Small intestine (tissue), 7 donors: ENCODE measurements at regions not wholly inside any gene's neighbourhood (a gene's known extent, or its start where the extent isn't known, plus 50 kb on each side); places are given as distances from the start of the nearest gene placed in this dataset.
A peak's percentile ranks its signal among the peaks of the same experiment; 100 is the strongest.

Experiments used
- DNase-seq, 2 donors: peaks; one replicate each; pipeline versions ENCODE4 v3.0.0 to v3.0.0-alpha.2; 2013
- FAIRE-seq: peaks from 2 replicates; lab custom pipeline; 2012; peaks lifted over from hg19 to GRCh38; lab: Jason Lieb, UNC
- H3K27ac ChIP-seq, 3 donors: one replicate each; pipeline ENCODE4 v1.5.1; 2013; ENCODE audit warnings: low read length in 2 of 3, mild to moderate bottlenecking in 2 of 3, control low read depth in 1 of 3, inconsistent platforms in 1 of 3, low read depth in 1 of 3, moderate library complexity in 1 of 3
- H3K27me3 ChIP-seq, 3 donors: one replicate each; pipeline ENCODE4 v1.6.1; 2013; ENCODE audit warnings: low read length in 3 of 3, inconsistent platforms in 1 of 3; ENCODE audit not compliant: control insufficient read depth in 3 of 3, insufficient read depth in 3 of 3
- H3K36me3 ChIP-seq, 3 donors: one replicate each; pipeline ENCODE4 v1.6.1; 2013; ENCODE audit warnings: low read length in 3 of 3, inconsistent platforms in 1 of 3, low read depth in 1 of 3, mild to moderate bottlenecking in 1 of 3, moderate library complexity in 1 of 3; ENCODE audit not compliant: control insufficient read depth in 3 of 3, insufficient read depth in 2 of 3
- H3K4me1 ChIP-seq, 3 donors: one replicate each; pipeline ENCODE4 v1.6.1; 2013; ENCODE audit warnings: low read length in 2 of 3, inconsistent platforms in 1 of 3, low read depth in 1 of 3, mild to moderate bottlenecking in 1 of 3, moderate library complexity in 1 of 3; ENCODE audit not compliant: control insufficient read depth in 3 of 3, insufficient read depth in 2 of 3
- H3K4me3 ChIP-seq, 3 donors: one replicate each; pipeline ENCODE4 v1.5.1; 2013; ENCODE audit warnings: low read length in 3 of 3, control low read depth in 1 of 3, inconsistent platforms in 1 of 3, low read depth in 1 of 3, mild to moderate bottlenecking in 1 of 3, moderate library complexity in 1 of 3
- H3K9me3 ChIP-seq, 2 donors: one replicate each; pipeline ENCODE4 v1.6.1; 2013; ENCODE audit warnings: low read depth in 1 of 2, low read length in 1 of 2; ENCODE audit not compliant: control insufficient read depth in 2 of 2, insufficient read depth in 1 of 2
- WGBS, 3 donors: extraction: QIAGEN DNeasy Blood & Tissue Kit; methylation state at CpG; one replicate each; pipeline ENCODE4 v1.1.7; 2013; 5-methylcytosine and 5-hydroxymethylcytosine counted together
- donor health status: healthy with polysubstance abuse.
- donor health status: control.
- donor health status: control.
- donor health status: Bipolar disorder and iron deficiency.
- donor health status: healthy.

DNA sequence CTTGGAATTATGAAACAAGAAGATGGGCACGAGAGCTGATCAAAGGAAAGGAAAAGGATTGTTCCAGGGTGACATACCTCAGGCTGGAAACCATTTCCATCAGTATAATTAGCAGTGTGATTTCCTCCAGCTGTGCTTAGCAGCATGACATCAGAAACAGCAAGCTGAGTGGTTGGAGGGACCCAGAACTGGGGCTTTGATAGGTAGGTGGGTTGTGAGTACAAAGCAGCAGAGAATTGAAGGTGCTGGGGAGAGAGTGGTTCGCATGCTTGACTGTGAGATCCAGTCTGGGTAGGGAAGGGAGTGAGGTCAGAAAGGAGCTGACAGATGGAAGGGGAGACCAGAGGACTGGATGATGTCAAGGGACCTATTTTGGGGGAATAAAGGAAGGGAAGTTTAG, 90.4 kb downstream of the CD164 start:
- H3K27ac ChIP-seq, result peak overlapping the region in 1 of 3 donors; percentile 9
- no peaks in the 10 kb centered on the region for H3K36me3 ChIP-seq
- 71 to 89% (median 74%) methylated on average over 2 of the region's 2 CpGs for WGBS, 3 donors
- DNase-seq (no peak), FAIRE-seq (no peak)
- H3K4me1 ChIP-seq, result peaks cover 0 to 35% (median 4%) of the 10 kb centered on the region in 3 donors
- no peaks in the 10 kb centered on the region for H3K9me3 ChIP-seq
- H3K27me3 ChIP-seq, result no peaks in the 10 kb centered on the region
- H3K4me3 ChIP-seq, result no peak overlapping the region

DNA sequence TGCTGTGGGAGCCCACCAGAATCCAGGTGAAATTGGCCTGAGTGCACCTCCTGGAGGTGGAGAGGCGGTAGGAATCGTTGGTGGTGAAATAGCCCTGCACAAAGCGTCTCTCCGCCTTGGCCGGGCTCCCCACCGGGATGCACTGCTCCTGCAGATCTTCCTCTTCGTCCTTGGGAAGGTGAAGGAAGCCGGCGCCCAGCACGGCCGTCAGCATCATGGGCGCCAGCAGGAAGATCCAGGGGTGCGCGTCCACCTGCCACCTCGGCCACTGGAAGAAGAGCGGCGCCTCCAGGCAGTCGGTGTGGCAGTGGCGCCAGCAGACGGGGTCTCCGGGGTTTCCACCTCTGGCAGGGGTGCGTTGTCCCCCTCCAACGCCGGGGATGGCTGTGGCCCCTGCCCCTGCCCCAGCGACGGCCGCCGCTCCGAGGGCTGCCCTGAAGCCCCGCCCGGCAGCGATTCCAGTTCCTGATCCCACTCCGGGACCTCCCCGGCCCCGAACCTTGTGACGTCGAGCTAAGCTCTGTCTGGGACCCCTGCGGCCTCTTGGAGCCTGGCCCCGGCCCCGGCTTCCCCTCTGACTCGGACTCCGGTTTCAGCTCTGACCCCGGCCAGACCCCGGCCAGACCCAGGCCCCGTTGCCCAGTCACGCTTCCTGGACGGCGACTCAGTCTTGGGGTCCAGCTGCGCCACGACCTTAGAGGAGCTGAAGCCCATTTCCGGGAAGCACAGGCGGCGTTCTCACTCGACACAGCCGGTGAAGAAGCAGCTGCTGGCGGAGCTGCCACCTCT, 91.9 kb downstream of the CD164 start:
- DNase-seq, result no peak
- no peaks in the 10 kb centered on the region for H3K36me3 ChIP-seq
- no peak overlapping the region for H3K27ac ChIP-seq
- FAIRE-seq, result no peak
- 84 to 93% (median 92%) methylated on average over 48 to 56 of the region's 56 CpGs for WGBS, 3 donors
- H3K4me1 ChIP-seq, result peaks cover 0 to 22% (median 2%) of the 10 kb centered on the region in 3 donors
- H3K27me3 ChIP-seq, result no peaks in the 10 kb centered on the region
- H3K4me3 ChIP-seq, result no peak overlapping the region
- no peaks in the 10 kb centered on the region for H3K9me3 ChIP-seq

DNA sequence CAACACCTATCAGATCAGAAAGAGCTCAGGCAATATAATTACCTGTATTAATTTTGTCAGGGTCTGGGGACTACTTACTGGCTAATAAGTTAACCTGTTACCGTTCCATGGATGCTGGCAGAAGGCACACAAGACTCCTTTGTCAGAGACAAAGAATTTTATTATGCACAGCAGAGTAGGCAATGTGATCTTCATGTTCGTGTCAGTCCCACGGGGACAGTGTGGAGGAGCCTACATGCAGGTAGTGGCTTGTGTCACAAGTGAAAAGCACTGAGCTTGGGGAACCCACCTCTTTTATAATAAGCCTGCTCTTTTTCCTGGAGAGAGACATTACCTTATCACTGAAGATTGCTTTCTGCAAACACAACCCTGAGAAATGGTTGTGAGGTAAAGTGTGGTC, 96.9 kb downstream of the CD164 start:
- Histone ChIP-seq H3K27me3 (no peaks in the 10 kb centered on the region), H3K4me1 (no peaks in the 10 kb centered on the region), H3K27ac (no peak overlapping the region), H3K36me3 (no peaks in the 10 kb centered on the region), H3K9me3 (no peaks in the 10 kb centered on the region), H3K4me3 (no peak overlapping the region)
- DNase-seq (no peak), FAIRE-seq (no peak)
- WGBS, 3 donors, result 75 to 80% (median 79%) methylated on average over 3 of the region's 3 CpGs

- Histone ChIP-seq H3K27ac (no peak overlapping the region), H3K27me3 (no peaks in the 10 kb centered on the region), H3K4me1 (no peaks in the 10 kb centered on the region), H3K36me3 (no peaks in the 10 kb centered on the region), H3K4me3 (no peak overlapping the region), H3K9me3 (no peaks in the 10 kb centered on the region)
- 87 to 99% (median 93%) methylated on average over 2 of the region's 2 CpGs for WGBS, 3 donors
- FAIRE-seq (no peak), DNase-seq (no peak)
Measured at GRCh38 chr6:109284675-109285074, 97.6 kb downstream of the CD164 start.

DNA sequence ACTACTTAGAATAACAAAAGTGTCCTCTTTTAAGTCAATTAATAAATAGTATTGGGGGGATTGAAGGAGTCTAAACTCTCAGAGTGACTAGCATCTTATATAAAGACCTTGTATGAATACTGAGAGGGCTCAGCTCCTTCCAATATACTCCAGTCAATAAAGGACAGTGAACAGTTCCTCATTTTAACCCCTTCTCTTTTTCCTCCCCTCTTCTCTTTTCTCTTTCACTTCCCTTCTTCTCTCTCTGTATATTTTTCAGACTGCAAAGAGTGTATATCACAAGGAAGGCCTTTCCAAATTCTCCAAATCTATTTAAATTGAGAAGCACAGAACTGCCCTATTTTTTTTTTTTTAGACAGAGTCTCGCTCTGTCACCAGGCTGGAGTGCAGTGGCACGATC, 99.5 kb downstream of the CD164 start:
- 86 to 93% (median 90%) methylated on average over 2 of the region's 2 CpGs for WGBS, 3 donors
- H3K27ac ChIP-seq, result no peak overlapping the region
- no peaks in the 10 kb centered on the region for H3K4me1 ChIP-seq
- H3K4me3 ChIP-seq, result no peak overlapping the region
- no peaks in the 10 kb centered on the region for H3K9me3 ChIP-seq
- no peaks in the 10 kb centered on the region for H3K36me3 ChIP-seq
- no peak for FAIRE-seq
- H3K27me3 ChIP-seq, result no peaks in the 10 kb centered on the region
- DNase-seq, result no peak

DNA sequence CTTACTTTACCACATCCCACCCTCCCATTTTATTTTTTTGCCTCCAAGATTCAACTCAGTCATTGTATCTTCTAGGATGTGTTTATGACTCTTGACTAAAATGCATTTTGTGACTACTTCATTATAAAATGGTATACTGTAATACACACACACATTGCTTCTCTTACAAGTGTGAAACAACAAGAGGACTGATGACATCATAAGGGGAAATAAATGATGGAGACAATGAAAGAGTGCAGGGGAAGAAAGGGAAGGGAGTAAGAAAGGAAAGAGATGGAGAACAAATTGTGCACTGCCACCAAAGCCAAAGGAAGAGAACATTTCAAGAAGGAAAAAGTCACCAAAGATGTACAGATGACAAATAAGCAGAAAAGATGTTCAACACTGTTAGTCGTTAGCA, 102.6 kb downstream of the CD164 start:
- WGBS, 3 donors, result 83 to 91% (median 87%) methylated on average over 1 of the region's 1 CpG
- no peak for FAIRE-seq
- Histone ChIP-seq H3K36me3 (no peaks in the 10 kb centered on the region), H3K4me1 (no peaks in the 10 kb centered on the region), H3K4me3 (no peak overlapping the region), H3K27me3 (no peaks in the 10 kb centered on the region), H3K27ac (no peak overlapping the region), H3K9me3 (no peaks in the 10 kb centered on the region)
- DNase-seq, result no peak

GRCh38 chr6:109271622-109272021, 110.6 kb downstream of the CD164 start:
- no peak for FAIRE-seq
- Histone ChIP-seq H3K27ac (no peak overlapping the region), H3K9me3 (peaks cover 0 to 16% of the 10 kb centered on the region in 2 donors), H3K27me3 (no peaks in the 10 kb centered on the region), H3K4me3 (no peak overlapping the region), H3K36me3 (no peaks in the 10 kb centered on the region), H3K4me1 (no peaks in the 10 kb centered on the region)
- whole genome bisulfite sequencing, 3 donors, result 41 to 93% (median 92%) methylated on average over 2 of the region's 2 CpGs
- no peak for DNase-seq

- Histone ChIP-seq H3K36me3 (no peaks in the 10 kb centered on the region), H3K9me3 (peaks cover 0 to 16% of the 10 kb centered on the region in 2 donors), H3K4me1 (no peaks in the 10 kb centered on the region), H3K4me3 (no peak overlapping the region), H3K27ac (no peak overlapping the region), H3K27me3 (no peaks in the 10 kb centered on the region)
- 79 to 96% (median 93%) methylated on average over 1 of the region's 1 CpG for WGBS, 3 donors
- FAIRE-seq (no peak), DNase-seq (no peak)
Measured at GRCh38 chr6:109269953-109270517, 112.2 kb downstream of the CD164 start.
